ENCODE measurements at regions not wholly inside any gene's neighbourhood (a gene's known extent, or its start where the extent isn't known, plus 50 kb on each side); places are given as distances from the start of the nearest gene placed in this dataset.

DNA sequence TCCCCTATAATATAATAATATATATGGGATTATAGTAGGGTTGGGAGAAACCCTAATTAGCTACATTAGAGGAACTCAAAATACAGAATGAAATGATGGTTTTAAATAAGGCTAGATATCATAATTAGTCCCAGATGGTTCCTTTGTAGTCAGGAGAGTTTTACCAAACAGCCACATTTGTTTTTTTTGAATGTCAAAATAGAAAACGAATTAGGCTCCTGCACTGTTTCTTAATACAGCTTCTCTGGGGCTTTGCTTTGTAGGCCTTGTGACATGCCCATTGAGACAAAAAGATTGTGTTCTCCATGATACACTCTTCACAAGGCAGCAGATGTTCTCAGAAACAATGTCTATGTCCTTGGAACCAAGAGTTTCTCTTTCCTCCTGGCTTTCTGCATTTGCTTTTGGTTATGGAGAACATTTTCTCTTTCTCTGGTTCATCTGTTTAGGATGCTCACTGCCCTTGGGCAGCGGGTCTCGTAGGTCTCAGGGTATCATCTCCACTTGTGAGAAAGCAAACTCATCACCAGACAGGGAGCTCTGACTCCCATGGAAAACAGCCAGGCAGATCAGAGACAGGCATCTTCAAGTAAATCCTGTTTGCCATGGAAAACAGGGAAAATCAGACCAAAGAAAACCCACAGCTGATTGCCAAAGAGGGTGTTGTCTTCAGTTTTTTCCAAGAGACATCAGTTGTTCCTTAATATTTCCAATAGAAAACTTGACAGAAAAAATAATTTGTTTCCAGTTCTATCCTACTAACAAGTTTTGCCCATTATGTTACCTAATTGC, 54.1 kb upstream of the RPS23 start:
- TF ChIP-seq CTCF (IDR thresholded peaks at IDR 0.05; ENCODE audit: low read depth, low read length, missing control alignments), result no peak
- no peak for DNase-seq (ENCODE audit: extremely low read depth, low read depth)
- H3K4me3 ChIP-seq (replicated peaks; ENCODE audit: low read depth, low read length), result no peak overlapping the region

- DNase-seq (ENCODE audit: extremely low read depth, low read depth), result no peak
Measured at GRCh38 chr5:82331557-82331956, 53.4 kb upstream of the RPS23 start.

GRCh38 chr5:82330530-82331270, 52.5 kb upstream of the RPS23 start:
- no peak for TF ChIP-seq CTCF (IDR thresholded peaks at IDR 0.05; ENCODE audit: low read depth, low read length, missing control alignments)
- H3K4me3 ChIP-seq (replicated peaks; ENCODE audit: low read depth, low read length), result no peak overlapping the region
- DNase-seq (ENCODE audit: extremely low read depth, low read depth), result no peak

More at GRCh38 chr5:82331557-82331956, 53.4 kb upstream of the RPS23 start:
- no peak for TF ChIP-seq CTCF (IDR thresholded peaks at IDR 0.05; ENCODE audit: low read depth, low read length, missing control alignments)
- H3K4me3 ChIP-seq (replicated peaks; ENCODE audit: low read depth, low read length), result no peak overlapping the region

GRCh38 chr5:82329393-82329792, 51.2 kb upstream of the RPS23 start:
- TF ChIP-seq CTCF (IDR thresholded peaks at IDR 0.05; ENCODE audit: low read depth, low read length, missing control alignments), result no peak
- H3K4me3 ChIP-seq (replicated peaks; ENCODE audit: low read depth, low read length), result no peak overlapping the region
- no peak for DNase-seq (ENCODE audit: extremely low read depth, low read depth)
